Left forelimb (tissue), 1 donor: ENCODE measurements at regions not wholly inside any gene's neighbourhood (a gene's known extent, or its start where the extent isn't known, plus 50 kb on each side); places are given as distances from the start of the nearest gene placed in this dataset.

Source experiments
- DNase-seq: peaks from one replicate; pipeline ENCODE4 v3.0.0-alpha.2; 2018; ENCODE audit warnings: low spot score

DNA sequence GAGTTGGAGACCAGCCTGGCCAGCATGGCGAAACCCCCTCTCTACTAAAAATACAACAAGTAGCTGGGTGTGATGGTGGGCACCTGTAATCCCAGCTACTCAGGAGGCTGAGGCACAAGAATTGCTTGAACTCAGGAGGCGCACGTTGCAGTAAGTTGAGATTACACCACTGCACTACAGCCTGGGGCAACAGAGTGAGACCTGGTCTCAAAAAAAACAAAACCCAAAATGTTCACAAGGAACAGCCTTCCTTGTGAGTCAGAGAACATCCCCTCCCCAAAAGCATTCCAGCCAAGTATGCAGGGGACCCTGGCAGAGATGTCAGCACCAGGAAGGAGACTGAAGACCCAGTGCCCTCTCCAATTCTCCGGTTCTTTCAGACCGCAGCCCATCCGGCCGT, 314.9 kb upstream of the TSHZ3 start:
- no peak for DNase-seq

DNA sequence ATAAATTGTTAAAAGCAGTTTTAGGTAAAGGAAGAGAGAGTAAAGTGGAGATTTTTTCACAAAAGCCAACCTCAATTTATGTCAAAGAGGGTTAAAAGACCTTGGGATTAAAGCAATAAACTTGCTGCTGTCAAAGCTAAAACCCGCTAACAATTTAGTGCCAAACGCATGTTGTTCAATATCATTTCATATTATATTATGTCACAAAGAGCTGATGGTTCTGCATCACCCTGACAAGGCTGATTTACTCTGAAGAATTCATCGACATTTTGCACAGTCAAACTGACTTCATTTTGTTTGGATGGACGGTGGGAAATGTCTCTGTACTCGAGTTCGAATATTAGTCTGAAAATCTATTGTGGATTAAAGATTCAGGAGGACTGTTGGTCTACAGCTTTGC, 315.8 kb upstream of the TSHZ3 start:
- no peak for DNase-seq

DNA sequence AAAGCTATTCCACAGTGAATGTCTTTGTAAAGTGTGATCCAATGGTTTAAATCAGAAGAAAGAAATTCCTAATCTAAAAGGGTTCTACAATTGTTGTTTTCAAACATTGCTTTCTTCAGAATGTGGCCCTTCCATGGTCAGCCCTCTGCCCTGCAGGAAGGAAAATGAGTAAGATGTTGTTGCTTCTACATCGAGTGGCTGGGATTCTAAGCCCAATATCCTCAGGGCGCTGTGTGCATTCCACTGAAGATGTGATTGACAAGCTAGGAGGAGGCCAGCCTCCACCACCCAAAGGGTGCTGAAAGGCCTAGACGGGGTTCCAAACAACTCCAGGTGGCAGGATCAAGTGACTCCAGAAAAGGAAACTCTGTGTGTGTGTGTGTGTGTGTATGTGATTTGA, 316.9 kb upstream of the TSHZ3 start:
- DNase-seq: no peak

DNA sequence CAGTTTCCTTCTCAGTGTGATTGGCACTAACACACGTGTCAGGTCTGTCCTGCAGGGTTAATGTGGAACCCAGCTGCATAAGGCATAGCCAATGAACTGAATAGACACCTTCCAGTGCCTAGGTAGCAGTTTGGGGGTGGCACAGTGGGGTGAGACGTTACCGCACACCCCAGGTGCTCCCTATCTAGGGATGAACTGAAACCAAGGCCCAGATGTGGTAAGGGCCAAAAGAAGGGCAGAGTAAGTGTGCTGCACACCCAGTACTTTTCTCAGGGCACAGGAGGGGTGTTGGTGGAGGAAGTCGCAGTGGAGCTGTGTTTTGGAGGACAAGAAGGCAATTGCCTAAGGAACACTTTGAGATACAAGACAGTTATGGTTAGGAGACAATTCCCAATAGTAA, 317.9 kb upstream of the TSHZ3 start:
- DNase-seq: no peak

DNA sequence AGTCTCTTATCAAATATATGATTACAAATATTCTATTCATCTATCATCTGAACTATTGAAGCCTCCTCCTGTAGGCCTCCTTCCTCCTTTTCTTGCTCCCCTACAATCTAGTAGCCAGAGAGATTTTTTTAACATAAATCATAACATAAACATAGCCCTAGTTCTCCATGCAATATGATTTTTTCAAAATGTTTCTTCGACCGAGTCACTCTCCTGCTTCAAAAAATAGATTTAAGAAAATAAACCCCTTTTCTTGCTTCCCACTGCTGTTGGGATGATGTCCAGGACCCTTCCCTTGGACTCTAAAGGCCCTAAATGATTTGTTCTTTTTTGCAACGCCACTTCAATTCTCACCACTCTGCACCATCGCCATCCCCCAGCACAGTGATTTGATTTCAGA, 319.7 kb upstream of the TSHZ3 start:
- DNase-seq: no peak

DNA sequence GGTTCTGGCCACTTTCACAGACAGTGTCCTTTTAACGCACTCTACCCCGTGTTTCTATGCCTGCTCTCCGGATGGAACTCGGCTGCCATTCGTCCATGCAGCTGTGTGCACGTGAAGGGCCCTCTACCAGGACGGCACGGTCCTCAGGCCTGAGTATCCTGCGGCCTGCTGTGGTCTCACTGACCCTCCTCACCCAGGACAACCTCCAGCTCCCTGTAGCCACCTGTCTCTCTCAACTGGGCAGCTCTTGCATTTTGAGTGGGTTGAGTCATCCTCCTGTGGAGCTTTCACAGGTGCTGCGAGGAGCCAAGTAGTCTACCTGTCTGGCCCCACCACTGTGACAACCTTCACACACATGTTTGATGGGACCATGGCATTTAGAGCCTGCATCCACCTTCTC, 321.7 kb upstream of the TSHZ3 start:
- DNase-seq: no peak

DNA sequence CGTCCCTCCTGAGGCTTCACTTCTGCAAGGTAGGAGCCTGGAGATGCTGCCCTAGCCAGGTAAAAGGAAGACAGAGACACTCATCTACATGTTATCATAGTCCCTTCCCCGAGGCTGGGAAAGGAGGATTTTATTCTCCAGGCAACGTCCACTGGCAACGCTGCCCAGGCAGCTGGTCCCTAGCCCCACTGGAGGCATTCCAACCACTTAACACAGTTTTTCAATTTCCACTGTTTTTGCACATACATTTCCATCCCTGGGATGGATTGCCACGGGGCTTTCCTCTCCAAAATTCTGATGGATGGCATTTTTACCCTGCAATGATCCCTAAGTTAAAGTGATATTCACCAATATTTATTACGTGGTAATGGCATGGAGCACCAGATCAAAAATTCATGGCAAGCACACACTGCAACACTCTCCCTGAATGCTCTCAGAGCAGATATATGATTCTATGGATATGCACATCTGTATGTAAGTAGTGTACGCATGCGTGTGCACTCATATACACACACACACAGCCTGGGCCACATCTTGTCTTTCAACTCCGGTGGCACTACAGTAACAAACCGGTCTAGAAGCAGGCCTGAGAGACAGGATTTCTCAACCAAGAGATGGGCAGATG, 322.3 kb upstream of the TSHZ3 start:
- DNase-seq: no peak

DNA sequence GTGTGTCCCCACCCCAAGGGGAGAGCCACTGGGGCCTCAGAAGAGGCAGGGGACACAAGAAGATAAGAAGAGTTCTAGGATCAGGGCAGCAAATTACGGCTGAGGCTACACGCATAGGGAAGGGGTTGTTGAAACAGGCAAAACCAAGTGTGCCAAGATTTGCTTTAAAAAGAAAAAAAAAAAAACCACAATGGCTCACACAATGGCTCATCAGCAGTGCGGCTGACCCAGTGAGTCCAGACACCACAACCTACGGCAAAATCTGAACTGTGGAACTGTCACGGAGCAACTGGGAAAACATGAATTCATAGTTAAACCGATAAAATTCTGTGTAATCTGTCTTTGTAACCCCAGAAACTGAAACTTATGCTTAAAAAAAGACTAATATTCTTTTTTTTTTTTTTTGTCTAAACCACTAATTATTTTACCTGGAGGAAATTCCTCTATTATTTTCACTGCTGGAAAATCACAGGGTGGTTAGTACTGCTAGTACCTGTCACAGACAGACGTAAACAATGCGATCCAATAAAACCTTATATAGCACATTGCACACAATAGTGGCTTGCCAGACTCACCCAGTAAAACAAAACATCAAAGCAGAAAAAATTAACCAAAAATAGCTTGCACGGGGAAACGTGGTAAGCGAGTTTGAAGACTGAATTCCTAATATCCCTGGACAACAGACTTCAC, 325.4 kb upstream of the TSHZ3 start:
- DNase-seq: no peak

DNA sequence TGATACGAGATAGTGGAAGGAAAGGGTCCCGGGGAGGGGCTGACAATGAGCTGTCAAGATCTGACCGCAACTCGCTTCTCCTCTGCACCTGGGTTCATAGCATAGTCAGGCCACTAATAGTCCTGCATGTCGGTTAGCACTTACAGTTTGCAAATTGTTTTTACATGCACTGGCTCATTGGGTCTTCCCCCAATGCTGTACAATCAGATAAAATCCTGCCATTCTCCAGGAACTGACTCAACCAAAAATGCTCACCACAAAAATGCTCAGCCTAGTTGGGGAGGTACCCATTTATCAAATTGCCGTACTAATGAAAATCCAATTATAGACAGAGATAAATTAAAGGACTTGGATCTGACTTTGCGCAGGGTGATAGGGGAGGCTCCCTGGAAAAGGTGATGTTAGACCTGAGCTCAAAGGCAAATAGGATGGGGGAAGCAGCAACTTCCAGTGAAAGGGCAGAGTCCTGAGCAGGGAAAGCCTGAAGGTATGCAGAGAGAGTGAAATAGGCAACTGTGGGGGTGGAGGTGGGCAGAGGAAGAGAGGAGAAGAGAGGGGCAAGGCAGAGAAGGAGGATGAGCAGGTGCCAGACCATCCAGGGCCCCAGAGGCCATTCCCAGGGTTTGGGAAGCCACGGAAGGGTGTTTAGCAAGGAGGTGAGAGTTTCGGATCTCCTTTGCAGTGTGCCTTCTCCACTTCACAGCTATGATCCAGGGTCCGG, 326.1 kb upstream of the TSHZ3 start:
- DNase-seq: no peak

DNA sequence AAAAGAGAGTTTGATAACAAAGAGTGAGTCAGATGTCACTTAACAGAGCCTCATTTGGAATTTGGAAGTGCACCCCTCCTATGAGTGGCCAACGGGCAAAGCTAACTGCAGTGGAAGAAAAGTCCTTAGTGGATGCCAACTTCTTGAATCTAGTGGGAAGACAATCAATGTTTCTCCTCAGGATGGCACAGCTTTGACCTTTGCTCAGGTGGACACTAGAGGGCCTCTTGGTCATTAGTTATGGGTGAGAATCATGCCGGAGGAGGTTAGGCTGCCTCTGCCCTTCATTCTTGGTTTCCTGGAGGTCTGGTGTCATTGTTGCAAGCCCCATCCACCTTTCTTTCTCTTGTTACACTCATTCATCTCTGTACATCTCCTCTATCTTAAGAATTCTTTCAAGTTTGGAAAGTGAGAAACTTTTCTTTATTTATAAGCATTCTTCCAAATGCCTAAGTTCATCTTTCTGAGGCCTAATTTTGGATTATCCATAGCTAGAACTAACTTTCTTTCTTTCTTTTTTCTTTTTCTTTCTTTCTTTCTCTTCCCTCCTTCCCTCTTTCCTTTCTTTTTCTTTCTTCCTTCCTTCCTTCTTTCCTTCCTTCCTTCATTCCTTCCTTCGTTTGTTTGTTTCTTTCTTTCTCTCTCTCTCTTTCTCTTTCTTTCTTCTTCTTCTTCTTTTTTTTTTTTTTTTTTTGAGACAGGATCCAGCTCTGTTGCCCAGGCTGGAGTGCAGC, 327.2 kb upstream of the TSHZ3 start:
- no peak for DNase-seq

DNA sequence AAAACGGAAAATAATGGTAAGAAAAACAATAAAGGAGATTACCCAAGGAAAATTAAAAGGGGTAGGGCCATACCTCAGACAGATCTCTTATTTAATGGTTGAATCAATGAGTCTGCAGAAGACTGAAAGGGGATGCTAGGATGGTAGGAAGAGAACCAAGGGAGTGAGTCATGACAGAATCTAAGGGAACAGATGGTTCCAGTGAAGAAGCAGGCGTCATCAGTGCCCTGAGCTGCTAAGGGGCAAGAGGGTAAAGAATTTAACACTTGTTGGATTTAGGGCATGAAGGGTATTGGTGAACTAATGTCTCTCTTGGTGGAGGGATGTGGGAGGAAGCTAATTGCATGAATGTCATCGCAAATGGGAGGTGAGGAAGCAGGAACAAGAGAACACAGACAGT, 329.2 kb upstream of the TSHZ3 start:
- no peak for DNase-seq

DNA sequence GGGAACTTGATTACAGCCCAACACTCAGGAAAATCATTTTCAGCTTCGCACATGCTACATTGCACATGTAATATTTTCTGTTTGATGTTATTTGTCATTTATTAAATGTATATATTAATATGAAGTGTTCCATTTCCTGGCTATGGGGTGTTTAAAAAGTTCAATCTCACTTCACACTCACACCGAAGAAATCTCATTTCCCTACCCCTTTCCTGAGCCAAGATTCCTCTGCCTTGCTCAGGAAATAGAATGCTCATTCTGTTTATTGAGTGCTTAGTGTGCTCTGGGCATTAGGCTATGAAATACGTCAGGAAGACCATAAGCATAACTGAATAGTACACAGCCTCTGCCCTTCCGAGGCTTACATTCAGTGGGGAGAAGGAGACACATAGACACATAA, 331.9 kb upstream of the TSHZ3 start:
- no peak for DNase-seq

DNA sequence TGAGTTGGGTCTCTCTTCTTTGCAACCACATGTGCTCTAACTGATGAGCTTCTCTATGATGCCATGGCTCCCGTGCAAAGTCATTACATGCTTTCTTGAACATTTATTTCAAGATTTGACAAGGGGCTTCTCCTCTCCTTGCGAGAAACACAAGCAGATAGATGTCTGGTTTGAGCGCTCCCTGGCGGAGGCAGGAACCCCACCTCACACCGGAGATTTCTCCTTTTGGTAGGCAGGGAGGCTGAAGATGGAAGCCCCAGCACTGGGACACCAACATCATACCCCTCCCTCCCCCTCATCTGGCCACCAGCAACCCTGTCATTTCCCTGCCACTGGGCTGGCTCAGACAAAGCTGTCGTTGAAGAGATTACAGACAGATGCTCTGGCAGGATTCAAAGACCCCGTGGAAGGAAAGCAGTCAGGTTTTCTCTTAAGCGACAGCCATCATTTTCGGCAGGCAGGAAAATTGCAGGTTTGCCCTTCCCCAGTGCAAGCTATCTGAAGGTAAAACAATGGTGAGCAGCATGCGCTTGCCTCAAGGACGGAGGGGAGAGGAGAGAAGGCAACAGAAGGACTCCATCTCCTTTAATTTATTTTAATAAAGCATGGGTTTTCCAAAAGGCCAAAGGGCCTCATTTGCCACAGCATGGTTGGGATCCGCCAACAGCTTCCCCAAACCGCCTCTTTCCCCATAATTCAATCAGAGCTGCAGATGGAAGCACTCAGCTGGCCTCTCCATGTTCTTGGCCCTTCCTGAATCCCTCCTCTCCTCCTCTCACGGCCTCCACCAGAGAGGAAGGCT, 344.1 kb upstream of the TSHZ3 start:
- no peak for DNase-seq

DNA sequence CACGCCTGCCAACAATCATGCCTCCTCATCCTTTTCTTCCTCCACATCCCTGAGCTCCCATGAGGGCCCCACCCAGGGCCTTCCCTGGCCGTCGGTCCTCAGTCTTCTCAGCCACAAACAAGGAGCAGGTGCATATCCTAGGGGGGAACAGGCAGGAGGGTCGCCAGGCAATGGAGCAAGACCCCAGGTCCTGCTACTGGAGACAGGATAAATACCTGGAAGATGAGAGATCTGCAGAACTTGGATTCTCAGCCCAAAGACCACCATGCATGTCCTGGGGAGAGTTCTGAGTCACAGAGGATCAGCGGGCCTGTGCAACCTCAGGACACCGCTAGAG, 344.7 kb upstream of the TSHZ3 start:
- no peak for DNase-seq

DNA sequence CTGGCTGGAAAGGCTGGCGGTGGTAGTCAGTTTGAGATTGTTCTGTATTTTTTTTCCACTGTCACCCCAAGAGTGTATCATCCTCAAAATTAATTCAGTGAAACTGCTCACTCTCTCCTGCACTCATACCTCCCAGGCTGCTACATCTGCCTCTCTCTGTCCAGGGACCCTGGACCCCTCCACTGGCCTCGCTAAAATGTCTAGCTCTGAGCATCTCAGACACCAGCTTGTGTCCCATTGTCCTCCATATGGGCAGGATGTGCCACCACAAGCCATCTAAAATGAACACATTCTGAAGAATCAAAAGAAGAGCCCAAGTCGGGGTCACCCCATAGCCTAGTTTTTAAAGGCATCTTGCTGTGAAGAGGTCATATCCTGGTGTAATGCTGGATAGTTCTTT, 345.5 kb upstream of the TSHZ3 start:
- no peak for DNase-seq

DNA sequence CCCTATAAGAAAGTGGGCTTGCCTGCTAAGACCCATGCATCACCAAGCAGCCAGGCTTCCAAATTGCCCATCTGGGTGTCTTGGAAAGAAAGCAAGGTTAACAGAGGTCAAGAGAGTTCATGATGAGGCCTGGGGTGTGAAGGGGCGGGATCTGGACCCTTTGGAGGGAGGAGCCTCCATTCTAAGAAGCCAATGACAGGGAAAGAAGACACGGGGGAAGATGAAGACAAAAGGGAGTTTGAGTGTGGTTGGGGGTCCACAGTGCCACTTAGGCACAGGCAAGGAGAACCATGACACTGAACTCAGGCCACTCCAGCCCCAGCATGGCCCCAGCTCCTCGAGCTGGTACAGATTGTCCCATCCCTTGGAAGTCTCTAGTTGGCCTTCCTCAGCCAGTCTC, 350.2 kb upstream of the TSHZ3 start:
- no peak for DNase-seq

DNA sequence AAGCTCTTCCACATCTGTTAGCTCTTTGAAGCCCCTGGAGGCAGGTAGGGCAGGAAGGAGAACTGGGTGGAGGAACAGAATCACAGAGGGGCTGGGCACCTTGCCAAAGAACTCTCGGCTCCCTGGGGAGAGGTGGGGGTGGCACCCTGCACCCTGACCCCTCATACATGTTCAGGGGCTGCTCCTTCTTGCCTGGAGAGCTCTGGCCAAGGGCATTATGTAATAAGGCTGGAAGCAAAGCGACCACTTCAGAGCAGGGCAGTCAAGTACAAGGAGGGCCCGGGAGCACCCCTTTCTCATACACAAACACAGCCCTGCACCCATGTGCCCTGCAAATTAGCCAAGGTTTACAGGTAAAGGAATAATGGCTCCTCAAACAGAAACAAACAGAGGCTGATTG, 351.9 kb upstream of the TSHZ3 start:
- DNase-seq: no peak

DNA sequence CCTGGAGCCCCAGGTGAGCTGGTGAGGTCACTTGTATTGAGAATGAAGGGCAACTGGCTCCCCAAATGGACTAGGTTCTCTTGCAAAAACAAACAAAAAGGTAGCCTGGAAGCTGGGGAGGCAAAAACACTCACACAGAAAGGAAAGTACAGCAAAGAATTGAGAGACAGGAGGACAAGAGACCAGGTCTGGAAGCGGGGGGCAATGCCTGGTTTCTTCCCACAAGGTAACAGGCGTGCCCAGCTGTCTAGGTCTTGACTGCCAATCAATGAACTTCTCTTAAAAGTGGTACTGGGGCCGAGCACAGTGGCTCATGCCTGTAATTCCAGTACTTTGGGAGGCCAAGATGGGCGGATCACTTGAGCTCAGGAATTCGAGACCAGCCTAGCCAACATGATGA, 356.4 kb upstream of the TSHZ3 start:
- DNase-seq: no peak

DNA sequence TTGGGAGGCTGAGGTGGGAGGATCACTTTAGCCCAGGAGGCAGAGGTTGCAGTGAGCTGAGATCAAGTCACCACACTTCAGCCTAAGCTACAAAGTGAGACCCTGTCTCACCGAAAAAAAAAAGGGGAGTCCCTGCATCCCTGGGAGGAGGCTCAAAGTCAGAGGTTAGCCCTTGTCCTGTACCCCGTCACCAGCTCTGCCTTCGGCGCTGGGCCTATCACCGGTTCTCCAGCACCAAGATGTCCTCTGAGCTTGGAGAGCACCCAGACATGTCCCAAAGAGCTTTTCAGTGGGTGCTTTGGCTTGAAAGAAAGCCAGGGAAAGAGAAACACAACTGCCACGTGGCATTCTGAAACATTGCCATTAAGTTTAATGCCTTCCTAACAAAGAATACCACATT, 356.9 kb upstream of the TSHZ3 start:
- DNase-seq: no peak

DNA sequence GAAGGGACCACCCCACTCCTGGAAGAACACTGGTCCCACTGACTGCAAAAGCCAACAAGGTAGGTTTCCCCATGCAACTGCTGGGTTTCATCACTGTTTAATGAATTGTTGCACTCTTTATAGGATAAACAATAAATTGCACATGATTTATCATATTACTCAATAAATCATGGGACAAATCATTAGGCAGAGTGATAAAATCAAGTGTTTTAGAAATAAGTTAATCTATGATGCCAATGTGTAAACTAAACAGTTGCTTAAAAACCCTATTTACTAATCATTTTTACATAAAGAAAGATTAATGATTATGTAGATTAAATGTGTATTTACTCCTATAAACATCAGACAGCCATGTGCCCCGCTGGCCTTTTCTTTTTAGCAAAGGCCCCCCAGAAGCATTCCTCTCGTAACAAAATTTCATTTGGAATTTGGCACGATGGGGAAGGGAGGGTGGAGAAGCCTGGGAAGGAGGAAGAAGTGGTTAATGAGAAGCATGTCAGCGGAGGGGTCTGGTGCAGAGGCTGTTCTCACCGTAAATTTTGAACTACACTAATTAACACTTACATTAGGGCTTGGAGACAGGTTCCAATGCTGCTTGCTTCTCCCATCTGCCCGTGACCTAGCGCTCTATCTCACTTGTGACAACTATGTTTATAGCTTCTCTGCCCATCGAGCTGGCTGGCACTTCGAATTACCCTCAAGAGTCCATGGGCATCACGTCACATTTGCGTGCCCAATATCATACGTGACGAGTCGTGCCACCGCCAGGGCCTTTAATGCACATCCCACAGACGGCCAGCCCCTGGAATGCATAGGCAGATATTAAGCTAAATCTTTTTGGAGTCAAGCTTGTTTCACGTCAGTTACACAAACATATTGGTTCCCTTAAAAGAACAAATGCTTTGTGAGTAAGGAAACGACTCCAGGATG, 357.7 kb upstream of the TSHZ3 start:
- no peak for DNase-seq

DNA sequence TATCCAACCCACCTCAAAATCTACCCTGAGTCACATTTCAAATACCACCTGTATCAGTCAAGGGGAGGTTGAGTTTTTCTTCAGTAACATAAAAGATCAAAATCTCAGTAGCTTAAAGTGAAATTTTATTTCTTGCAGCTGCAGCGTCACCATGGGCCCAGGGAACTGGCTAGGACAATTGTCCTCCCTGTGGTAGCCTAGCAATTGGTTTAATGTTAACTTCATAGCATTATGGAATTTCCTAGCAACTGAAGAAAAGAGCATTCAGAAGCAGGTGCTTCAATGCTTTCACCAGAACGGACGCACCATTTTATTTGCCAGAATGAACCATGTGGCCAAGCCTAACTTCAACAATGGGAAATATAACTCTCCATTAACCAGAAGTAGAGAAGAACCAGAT, 359.3 kb upstream of the TSHZ3 start:
- no peak for DNase-seq
